HepG2 (cell line): ENCODE measurements at regions not wholly inside any gene's neighbourhood (a gene's known extent, or its start where the extent isn't known, plus 50 kb on each side); places are given as distances from the start of the nearest gene placed in this dataset.

Source experiments
- ATAC-seq: fragments of 200-7000 bp; cut with Tn5 transposase; 3 replicates; pipeline ENCODE4 v1.9.1; 2020; ENCODE audit warnings: mild to moderate bottlenecking, moderate library complexity
- BruUV-seq: library from RNA; stranded (reverse); fragments of 400-500 nt; replicated peaks from 2 replicates; lab custom pipeline; 2021; lab: Mats Ljungman, UMichigan
- CTCF ChIA-PET: fragments of 300-600 bp; formaldehyde crosslinking; extraction: SDS; loops from one replicate; lab custom pipeline; 2021; ENCODE audit warnings: low total read pairs, inconsistent platforms, low intra/inter-chr PET ratio; lab: Yijun Ruan, JAX
- POLR2A ChIA-PET: fragments of 350-600 bp; sonication (Branson Sonifier 250); formaldehyde crosslinking; loops from one replicate; lab custom pipeline; 2020; ENCODE audit warnings: antibody characterized with exemption, inconsistent platforms; lab: Yijun Ruan, JAX
- DNase-seq: peaks from one replicate; pipeline ENCODE4 v3.0.0-alpha.2; 2015; ENCODE audit warnings: low spot score
- FAIRE-seq: peaks from 3 replicates; lab custom pipeline; 2011; peaks lifted over from hg19 to GRCh38; lab: Jason Lieb, UNC
- H2AFZ ChIP-seq: one replicate; pipeline ENCODE4 v1.6.1; 2011; ENCODE audit warnings: low read length, inconsistent platforms
- H3K27ac ChIP-seq: fragments of 300-600 bp; 3 replicates; pipeline ENCODE4 v1.8.0; 2011; ENCODE audit warnings: mixed run types, mild to moderate bottlenecking, mixed read lengths, low read length, inconsistent platforms; ENCODE audit not compliant: insufficient read depth; ENCODE audit errors: extremely low read length
- H3K27me3 ChIP-seq, 2 experiments: fragments of 200-600 bp in 1 of 2; 2 replicates in 1 of 2; 3 replicates in 1 of 2; pipeline versions ENCODE4 v1.6.0 to v1.8.0; 2011; ENCODE audit warnings: low read length in 2 of 2, mild to moderate bottlenecking in 2 of 2, moderate library complexity in 2 of 2, inconsistent platforms in 1 of 2; ENCODE audit not compliant: insufficient read depth in 2 of 2, control insufficient read depth in 1 of 2
- H3K36me3 ChIP-seq, 2 experiments: fragments of 200-600 bp in 1 of 2; replicated peaks in 1 of 2; 2 replicates in 1 of 2; 3 replicates in 1 of 2; pipeline versions ENCODE4 v1.5.1 to v1.8.0; 2011; ENCODE audit warnings: low read length in 2 of 2, inconsistent platforms in 1 of 2; ENCODE audit not compliant: insufficient read depth in 2 of 2, control insufficient read depth in 1 of 2
- H3K4me1 ChIP-seq: 2 replicates; pipeline ENCODE4 v1.5.1; 2012; ENCODE audit warnings: low read length, inconsistent platforms; ENCODE audit not compliant: insufficient read depth
- H3K4me2 ChIP-seq: 2 replicates; pipeline ENCODE4 v1.6.0; 2011; ENCODE audit warnings: low read depth, low read length, inconsistent platforms
- H3K4me3 ChIP-seq, 3 experiments: fragments of 200-600 bp in 1 of 3; sonication (generic), shearing (Covaris generic) in 1 of 3; replicated peaks in 1 of 3; 2 replicates each; pipeline ENCODE4 v1.5.1; 2011 to 2016; ENCODE audit warnings: low read length in 3 of 3, inconsistent platforms in 2 of 3, low read depth in 2 of 3, mild to moderate bottlenecking in 2 of 3, control low read depth in 1 of 3, mixed read lengths in 1 of 3; ENCODE audit not compliant: insufficient read depth in 1 of 3
- H3K79me2 ChIP-seq: one replicate; pipeline ENCODE4 v1.6.1; 2011; ENCODE audit warnings: low read length, inconsistent platforms; ENCODE audit not compliant: insufficient read depth
- H3K9ac ChIP-seq: 2 replicates; pipeline ENCODE4 v1.6.0; 2011; ENCODE audit warnings: mild to moderate bottlenecking, low read depth, low read length, inconsistent platforms; ENCODE audit not compliant: insufficient read depth
- H3K9me3 ChIP-seq: 2 replicates; pipeline ENCODE4 v1.5.1; 2012; ENCODE audit warnings: mild to moderate bottlenecking, low read length
- H4K20me1 ChIP-seq: 2 replicates; pipeline ENCODE4 v1.6.0; 2011; ENCODE audit warnings: inconsistent platforms, mild to moderate bottlenecking, low read length, moderate library complexity; ENCODE audit not compliant: insufficient read depth
- CEBPB ChIP-seq: IDR thresholded peaks from 2 replicates; pipeline ENCODE4 v1.6.1; 2011; ENCODE audit warnings: low read depth, low read length, improper control_type of control experiment, borderline replicate concordance
- CHD2 ChIP-seq: IDR thresholded peaks from 2 replicates; pipeline ENCODE4 v1.6.1; 2011; ENCODE audit warnings: low read depth, low read length, improper control_type of control experiment
- HIVEP1 ChIP-seq: sonication (generic); formaldehyde crosslinking; IDR thresholded peaks from 2 replicates; pipeline ENCODE4 v1.4.0; 2020; ENCODE audit warnings: mild to moderate bottlenecking, missing genetic modification reagents
- MED8 ChIP-seq: sonication (generic); formaldehyde crosslinking; IDR thresholded peaks from 2 replicates; pipeline ENCODE4 v1.8.1; 2023; ENCODE audit warnings: mild to moderate bottlenecking, missing genetic modification reagents; ENCODE audit not compliant: insufficient replicate concordance
- MYPOP ChIP-seq: sonication (generic); formaldehyde crosslinking; IDR thresholded peaks from 2 replicates; pipeline ENCODE4 v1.8.1; 2023; ENCODE audit warnings: mild to moderate bottlenecking, moderate library complexity, missing genetic modification reagents
- SMARCE1 ChIP-seq: fragments of 450-650 bp; IDR thresholded peaks from 2 replicates; pipeline ENCODE4 v1.6.1; 2017; ENCODE audit warnings: borderline replicate concordance
- ZNF280D ChIP-seq: sonication (generic); formaldehyde crosslinking; IDR thresholded peaks from 2 replicates; pipeline ENCODE4 v1.5.1; 2020; ENCODE audit warnings: mild to moderate bottlenecking, missing genetic modification reagents
- ZNF33A ChIP-seq: sonication (generic); formaldehyde crosslinking; IDR thresholded peaks from 2 replicates; pipeline ENCODE4 v1.5.1; 2020; ENCODE audit warnings: missing genetic modification reagents, mild to moderate bottlenecking, moderate library complexity, borderline replicate concordance
- WGBS: methylation state at CpG from one replicate; pipeline ENCODE4 v1.1.6; 2017; ENCODE audit warnings: low lambda C conversion rate; 5-methylcytosine and 5-hydroxymethylcytosine counted together
- in situ Hi-C: cut with HindIII; loops from 2 replicates; pipeline ENCODE4 v1.10.0; 2017; ENCODE audit warnings: low pct_unique_long_range_greater_than_20kb; ENCODE audit not compliant: extremely low pct_ligation_motif_present
- intact Hi-C: fragments of 100-400 bp; cut with micrococcal nuclease; formaldehyde crosslinking; loops from one replicate; pipeline ENCODE4 v1.10.0; 2022; ENCODE audit not compliant: unreplicated experiment
- TF ChIP-seq, protein P1 (sequence below): sonication (generic); formaldehyde crosslinking; IDR thresholded peaks from 2 replicates; pipeline ENCODE4 v1.4.0; 2020; ENCODE audit warnings: mild to moderate bottlenecking, missing genetic modification reagents

GRCh38 chr9:14480526-14480925 is 166.6 kb upstream of the NFIB start:
- Histone ChIP-seq H3K36me3 (no peaks in the 10 kb centered on the region), H3K4me1 (no peaks in the 10 kb centered on the region), H3K4me3 (no peak overlapping the region), H3K9me3 (no peaks in the 10 kb centered on the region), H3K27me3 (no peaks in the 10 kb centered on the region), H3K79me2 (no peaks in the 10 kb centered on the region), H4K20me1 (no peaks in the 10 kb centered on the region), H2AFZ (no peak overlapping the region), H3K4me2 (no peak overlapping the region), H3K9ac (no peak overlapping the region), H3K27ac (no peak overlapping the region)
- TF ChIP-seq, protein P1, sequence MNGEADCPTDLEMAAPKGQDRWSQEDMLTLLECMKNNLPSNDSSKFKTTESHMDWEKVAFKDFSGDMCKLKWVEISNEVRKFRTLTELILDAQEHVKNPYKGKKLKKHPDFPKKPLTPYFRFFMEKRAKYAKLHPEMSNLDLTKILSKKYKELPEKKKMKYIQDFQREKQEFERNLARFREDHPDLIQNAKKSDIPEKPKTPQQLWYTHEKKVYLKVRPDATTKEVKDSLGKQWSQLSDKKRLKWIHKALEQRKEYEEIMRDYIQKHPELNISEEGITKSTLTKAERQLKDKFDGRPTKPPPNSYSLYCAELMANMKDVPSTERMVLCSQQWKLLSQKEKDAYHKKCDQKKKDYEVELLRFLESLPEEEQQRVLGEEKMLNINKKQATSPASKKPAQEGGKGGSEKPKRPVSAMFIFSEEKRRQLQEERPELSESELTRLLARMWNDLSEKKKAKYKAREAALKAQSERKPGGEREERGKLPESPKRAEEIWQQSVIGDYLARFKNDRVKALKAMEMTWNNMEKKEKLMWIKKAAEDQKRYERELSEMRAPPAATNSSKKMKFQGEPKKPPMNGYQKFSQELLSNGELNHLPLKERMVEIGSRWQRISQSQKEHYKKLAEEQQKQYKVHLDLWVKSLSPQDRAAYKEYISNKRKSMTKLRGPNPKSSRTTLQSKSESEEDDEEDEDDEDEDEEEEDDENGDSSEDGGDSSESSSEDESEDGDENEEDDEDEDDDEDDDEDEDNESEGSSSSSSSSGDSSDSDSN, result no peak
- no peak for TF ChIP-seq MED8 (CRISPR knock-in tag)
- TF ChIP-seq CHD2, result no peak
- no peak for TF ChIP-seq MYPOP (CRISPR knock-in tag)
- TF ChIP-seq CEBPB, result no peak
- no peak for TF ChIP-seq SMARCE1
- no peak for TF ChIP-seq ZNF33A
- no peak for TF ChIP-seq ZNF280D (CRISPR knock-in tag)
- no peak for TF ChIP-seq HIVEP1 (CRISPR knock-in tag)
- in situ Hi-C loops (no loop called here), intact Hi-C loops (no loop called here)
- 0% methylated on average over 3 of the region's 3 CpGs for WGBS
- BruUV-seq, result no TSS peak
- ChIA-PET CTCF (no interaction called here), POLR2A (no interaction called here)
- FAIRE-seq, result no peak
- ATAC-seq, result no peak
- DNase-seq, result no peak
